NCI-H2029 treated with DMSO at 0.1 percent for 48 hours (cell line): ENCODE measurements at regions not wholly inside any gene's neighbourhood (a gene's known extent, or its start where the extent isn't known, plus 50 kb on each side); places are given as distances from the start of the nearest gene placed in this dataset.
"Not testable (repeated sequence)": the region's sequence is repeated elsewhere in the genome, so short reads cannot be mapped to it uniquely, and the experiment has no call there.

Source experiments
- DNase-seq: peaks from one replicate; lab custom pipeline; 2025; lab: John Stamatoyannopoulos, UW

DNA sequence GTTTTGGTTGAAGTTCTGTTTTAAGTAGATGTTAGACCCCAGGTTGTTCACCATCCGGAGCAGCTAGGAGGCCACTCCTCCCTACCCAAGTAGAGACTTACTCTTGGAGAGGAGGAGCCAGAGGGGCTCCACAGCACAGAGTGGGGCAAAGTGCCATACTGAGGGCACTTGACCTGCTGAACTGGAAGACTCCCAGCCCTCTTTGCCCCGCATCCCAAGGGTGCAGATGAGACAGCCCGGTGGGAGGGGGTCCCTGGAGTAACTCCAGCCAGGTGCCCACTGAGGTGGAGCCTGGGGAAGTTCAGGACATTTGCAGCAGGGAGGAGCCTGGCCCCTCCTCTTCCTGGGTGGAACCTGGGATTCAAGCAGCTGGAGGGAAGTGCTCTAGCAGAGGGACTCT, 102.1 kb upstream of the GPR6 start:
- DNase-seq, result no peak

DNA sequence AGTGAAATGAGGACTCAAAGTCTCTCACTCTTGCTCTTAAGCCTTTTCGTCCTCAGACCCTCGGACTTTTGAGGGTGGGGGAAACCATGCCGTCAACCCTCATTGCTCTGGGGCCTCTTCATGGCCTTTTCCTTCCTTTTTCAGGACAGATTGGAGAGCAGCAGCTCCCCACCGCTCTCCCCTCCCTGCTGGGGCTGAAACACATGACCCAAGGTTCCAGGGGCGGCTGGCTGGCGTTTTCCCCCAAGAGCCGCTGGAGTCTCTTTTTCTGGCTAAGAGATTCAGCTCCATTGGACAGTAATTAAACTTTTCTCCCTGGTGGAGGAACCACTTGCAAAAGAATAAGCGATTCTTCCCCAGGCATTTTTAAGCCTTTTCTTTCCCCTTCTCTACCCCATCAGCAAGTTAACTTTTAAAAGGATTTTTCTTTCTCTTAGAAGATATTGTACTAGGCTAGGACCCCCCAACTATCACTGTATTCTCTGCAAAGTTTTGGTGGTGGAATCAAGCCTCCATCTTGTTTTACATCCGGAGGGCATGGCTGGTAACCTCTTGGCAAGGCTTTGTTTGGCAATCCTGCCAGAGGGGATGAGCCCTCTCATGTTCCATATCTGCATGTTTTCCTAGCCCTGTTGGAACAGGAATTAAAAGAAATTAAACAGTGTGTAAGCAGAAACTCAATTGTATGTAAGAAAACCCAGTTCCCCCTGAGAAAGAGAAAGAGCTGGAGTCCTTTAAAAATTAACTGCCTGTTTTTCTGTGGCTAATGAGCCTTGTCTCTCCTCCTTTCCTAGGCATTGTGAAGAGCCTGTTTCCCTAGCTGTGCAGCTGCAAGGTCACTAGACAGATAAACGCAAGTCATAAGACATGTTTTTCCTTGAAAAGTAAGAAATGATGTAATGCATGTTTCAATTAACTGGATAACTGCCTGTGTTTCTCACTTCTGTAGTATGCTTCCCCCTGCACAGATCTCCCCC, 100.8 kb upstream of the GPR6 start:
- peak; percentile 48 for DNase-seq

- not testable (repeated sequence) for DNase-seq
These were observed 100.0 kb upstream of the GPR6 start for GRCh38 chr6:109878005-109878690.

GRCh38 chr6:109879081-109879480, 99.0 kb upstream of the GPR6 start:
- not testable (repeated sequence) for DNase-seq

- DNase-seq, result no peak
These were observed 98.6 kb upstream of the GPR6 start for GRCh38 chr6:109879521-109879920.

DNA sequence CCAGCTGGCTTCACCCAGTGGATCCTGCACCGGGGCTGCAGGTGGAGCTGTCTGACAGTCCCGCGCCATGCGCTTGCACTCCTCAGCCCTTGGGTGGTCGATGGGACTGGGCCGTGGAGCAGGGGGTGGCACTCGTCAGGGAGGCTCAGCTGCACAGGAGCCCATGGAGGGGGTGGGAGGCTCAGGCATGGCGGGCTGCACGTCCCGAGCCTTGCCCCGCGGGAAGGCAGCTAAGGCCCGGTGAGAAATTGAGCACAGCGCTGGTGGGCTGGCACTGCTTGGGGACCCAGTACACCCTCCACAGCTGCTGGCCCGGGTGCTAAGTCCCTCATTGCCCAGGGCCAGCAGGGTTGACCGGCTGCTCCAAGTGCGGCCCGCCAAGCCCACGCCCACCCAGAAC, 97.0 kb upstream of the GPR6 start:
- DNase-seq, result not testable (repeated sequence)

DNA sequence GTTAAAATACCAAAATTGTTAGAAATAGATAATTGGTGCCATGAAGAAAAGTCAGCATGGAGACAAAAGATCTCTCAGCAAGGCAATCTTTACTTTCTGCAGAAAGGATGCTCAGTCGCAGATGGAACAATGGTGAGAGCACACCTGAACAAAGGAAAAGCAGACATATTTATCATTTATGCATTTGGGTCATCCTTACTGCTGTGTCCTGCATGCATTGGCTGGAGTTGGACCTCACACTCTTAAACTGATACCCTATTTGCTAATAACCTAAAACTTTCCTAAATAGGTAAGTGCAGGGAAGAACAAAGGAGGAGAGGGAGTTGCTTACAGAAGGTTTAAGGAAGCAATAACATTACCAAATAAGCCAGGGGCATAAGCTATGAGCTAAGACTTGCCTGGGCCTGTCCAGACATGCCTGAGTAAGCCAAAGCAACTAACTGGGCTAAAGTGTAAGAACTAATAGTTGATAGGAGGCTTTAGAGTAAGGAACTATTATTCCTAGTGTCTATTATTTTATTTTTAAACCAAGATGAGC, 96.1 kb upstream of the GPR6 start:
- not testable (repeated sequence) for DNase-seq

DNA sequence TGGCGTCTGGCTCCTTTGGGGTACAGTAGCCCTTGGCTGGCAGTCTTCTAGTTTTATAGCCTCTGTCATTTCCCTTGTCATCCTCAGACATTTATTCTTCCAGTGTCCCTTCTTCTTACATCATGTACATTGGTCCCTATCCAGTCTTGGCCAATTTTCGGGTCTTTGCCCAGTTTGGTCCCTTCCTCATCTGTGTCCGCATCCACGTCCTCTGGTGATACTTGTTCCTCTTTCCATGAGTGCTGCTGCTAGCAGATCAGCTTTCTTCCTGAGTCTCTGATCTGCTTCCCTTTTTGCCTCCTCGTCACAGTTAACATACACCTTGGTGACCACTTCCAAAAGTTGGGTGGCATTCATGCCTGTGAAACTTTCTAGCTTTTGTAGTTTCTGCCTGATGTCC, 86.2 kb upstream of the GPR6 start:
- no peak for DNase-seq

DNA sequence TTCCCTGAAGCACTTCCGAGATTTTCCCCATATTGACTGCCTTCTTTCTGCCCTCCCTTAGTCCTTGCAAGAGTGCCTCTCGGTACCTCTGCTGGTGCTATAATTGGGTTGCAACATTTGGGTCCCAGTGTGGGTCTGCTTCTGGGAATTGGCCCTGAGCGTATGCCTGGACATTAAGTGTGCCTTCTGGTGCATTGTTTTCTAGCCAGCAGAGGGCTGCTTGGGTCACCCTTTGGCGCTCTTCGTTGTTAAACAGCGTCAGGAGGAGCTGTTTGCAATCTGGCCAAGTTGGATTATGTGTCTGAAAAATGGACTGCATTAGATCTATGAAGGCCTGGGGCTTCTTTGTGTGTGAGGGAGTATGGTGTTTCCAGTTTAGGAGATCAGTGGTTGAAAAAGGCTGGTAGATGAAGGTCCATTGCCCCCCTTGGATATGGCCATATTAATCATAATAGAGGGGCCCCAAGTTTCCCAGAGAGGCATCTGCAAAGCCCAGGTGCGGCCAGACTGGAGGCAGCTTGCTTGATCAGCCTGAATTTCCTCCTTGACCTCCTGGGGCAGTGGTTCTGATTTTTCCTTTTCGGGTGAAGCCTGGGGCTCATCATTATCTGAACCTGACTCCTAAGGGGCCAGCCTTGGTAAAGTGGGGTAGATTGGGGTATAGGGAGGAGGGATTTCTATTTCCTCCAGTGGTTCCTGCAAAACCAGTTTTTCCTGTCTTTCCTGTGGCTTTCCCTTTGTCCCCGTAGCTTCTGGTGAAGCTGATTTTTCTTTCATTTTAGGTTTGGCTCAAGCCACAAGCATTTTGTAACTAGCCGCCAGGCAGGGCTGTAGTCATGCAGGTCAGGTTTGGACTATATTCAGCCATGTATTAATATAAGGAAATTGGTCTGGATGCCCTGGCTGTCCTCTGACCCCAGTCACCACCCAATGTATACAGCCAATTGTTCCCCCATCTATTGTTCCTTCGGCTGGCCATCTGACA, 85.4 kb upstream of the GPR6 start:
- DNase-seq, result peak; percentile 97

- DNase-seq, result no peak
These were observed 84.5 kb upstream of the GPR6 start for GRCh38 chr6:109893606-109894005.

DNA sequence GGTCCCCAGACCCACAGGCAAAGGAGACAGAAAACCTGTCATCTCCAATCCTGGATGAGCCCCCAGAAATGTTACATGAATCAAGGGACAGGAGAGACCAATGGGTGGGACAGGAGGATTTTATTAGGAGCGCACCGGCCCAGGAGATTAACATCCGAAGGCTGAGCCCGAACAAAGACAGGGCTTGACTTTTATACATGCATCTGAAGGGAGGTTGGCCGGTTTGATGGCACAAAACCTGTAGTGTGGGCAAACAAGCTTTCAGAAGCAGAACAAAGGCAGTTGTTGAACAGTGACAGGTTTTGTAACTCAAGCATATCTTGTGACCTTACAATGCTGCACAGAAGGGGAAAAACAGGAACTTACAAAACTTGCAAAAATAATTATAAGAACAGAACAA, 83.9 kb upstream of the GPR6 start:
- DNase-seq, result no peak

DNA sequence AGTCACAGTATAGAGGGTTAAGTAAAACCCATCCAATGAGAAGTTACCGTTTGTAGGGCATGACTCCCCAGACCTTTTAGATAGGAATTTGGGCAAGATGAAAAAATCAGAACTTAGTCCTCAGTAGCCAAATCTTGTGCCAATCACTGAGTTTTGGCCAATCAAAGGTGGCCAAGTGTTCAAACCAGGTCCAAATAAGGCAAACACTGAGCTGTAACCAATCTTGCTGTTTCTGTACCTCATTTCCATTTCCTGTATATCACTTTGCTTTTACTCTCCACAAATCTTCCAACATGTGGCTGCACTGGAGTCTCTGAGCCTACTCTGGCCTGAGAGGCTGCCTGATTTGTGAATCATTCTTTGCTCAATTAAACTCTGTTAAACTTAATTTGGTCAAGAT, 81.8 kb upstream of the GPR6 start:
- no peak for DNase-seq

DNA sequence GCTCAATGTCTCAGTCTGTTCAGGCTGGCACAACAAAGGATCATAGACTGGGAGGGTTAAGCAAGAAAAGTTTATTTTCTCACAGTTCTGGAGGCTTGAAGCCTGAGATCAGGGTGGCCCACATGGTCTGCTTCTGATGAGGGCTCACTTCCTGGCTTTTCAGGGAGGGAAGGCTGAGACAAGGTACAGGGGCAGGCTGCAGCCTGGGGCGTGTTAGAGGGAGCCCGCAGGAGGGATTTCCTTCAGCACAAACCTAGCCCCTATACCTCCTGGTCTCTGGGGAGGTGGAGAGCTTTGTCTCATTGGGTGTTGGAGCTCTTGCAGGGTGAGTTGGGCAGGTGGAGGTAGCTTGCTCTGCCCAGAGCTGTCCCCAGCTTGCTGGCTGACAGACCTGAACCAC, 81.1 kb upstream of the GPR6 start:
- DNase-seq, result no peak

- no peak for DNase-seq
These were observed 80.5 kb upstream of the GPR6 start for GRCh38 chr6:109897561-109898080.

GRCh38 chr6:109901976-109902375, 76.1 kb upstream of the GPR6 start:
- no peak for DNase-seq

GRCh38 chr6:109902870-109903269, 75.2 kb upstream of the GPR6 start:
- DNase-seq, result no peak

DNA sequence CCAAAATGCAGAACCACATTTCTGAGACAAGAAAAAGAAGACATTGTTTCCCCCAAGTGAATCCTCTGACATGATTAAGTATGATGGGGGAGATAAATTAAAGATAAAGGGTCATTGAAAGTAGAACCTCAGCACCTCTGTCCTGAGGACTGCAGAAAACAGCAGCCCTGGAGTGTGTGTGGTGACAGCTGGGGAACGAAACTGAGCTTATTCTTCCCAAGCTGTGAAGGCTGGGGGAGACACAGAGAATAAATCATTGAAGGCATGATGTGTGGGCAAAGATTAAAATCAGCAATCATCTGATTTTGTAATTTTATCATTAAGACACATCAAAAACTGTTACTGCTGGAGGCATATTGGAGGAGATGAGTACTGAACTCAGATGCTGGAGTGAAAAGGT, 67.5 kb upstream of the GPR6 start:
- DNase-seq, result no peak

- no peak for DNase-seq
These were observed 66.0 kb upstream of the GPR6 start for GRCh38 chr6:109912118-109912517.

- DNase-seq, result no peak
These were observed 65.2 kb upstream of the GPR6 start for GRCh38 chr6:109912952-109913351.

- not testable (repeated sequence) for DNase-seq
These were observed 62.4 kb upstream of the GPR6 start for GRCh38 chr6:109915748-109916147.

GRCh38 chr6:109916759-109917158, 61.4 kb upstream of the GPR6 start:
- DNase-seq, result no peak

- DNase-seq, result no peak
These were observed 59.9 kb upstream of the GPR6 start for GRCh38 chr6:109918227-109918626.
